GM18519 (cell line): ENCODE measurements at regions not wholly inside any gene's neighbourhood (a gene's known extent, or its start where the extent isn't known, plus 50 kb on each side); places are given as distances from the start of the nearest gene placed in this dataset.
"Not testable (repeated sequence)": the region's sequence is repeated elsewhere in the genome, so short reads cannot be mapped to it uniquely, and the experiment has no call there.

Experiments
- ATAC-seq: cut with Tn5 transposase; IDR thresholded peaks from one replicate; pipeline ENCODE4 v1.9.1; 2021; ENCODE audit warnings: mild to moderate bottlenecking, moderate library complexity; ENCODE audit not compliant: unreplicated experiment, low FRiP score

DNA sequence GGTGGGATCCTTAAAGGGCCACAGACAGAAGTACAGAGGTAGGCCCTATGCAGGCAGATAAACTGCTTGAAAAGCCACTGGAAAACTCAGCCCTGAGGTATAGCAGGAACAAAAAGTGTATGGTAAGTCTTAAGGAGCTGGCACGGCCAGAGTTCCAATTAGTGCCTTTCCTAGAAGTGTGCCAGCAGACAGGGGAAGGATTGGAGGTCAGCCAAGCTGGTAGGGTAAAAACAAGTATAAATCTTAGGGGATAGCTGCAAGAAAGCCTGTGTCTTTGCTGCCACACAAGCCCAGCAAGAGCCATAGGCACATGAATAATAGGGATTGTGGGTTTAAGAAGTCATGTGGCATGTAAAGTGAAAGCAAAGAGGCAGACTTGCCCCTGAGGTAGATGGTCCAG is 582.5 kb downstream of the PLOD2 start:
- ATAC-seq, result no peak

GRCh38 chr3:145581694-145582093 is 579.3 kb downstream of the PLOD2 start:
- ATAC-seq, result no peak

GRCh38 chr3:145604851-145605250 is 556.1 kb downstream of the PLOD2 start:
- ATAC-seq, result no peak

- ATAC-seq, result no peak
Measured at GRCh38 chr3:145620002-145620401, 541.0 kb downstream of the PLOD2 start.

GRCh38 chr3:145620486-145620885 is 540.5 kb downstream of the PLOD2 start:
- no peak for ATAC-seq

DNA sequence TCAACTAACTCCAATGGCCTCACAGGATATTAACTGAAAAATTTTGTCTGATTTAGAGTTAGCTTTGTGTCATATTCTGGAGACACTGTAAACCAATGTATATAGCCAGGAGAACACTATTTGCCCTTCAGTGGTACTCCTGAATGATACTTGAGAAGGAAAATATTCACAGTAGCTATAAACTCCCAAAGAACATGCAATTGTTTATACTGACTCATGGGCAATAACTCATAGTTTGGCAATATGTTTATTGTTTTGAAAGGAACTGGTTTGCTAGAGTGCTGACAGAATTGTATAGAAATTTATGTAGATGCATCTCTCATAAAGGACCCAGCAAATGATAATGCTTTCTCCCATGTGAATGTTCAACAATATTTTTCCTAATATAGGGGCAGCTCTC is 537.6 kb downstream of the PLOD2 start:
- no peak for ATAC-seq

DNA sequence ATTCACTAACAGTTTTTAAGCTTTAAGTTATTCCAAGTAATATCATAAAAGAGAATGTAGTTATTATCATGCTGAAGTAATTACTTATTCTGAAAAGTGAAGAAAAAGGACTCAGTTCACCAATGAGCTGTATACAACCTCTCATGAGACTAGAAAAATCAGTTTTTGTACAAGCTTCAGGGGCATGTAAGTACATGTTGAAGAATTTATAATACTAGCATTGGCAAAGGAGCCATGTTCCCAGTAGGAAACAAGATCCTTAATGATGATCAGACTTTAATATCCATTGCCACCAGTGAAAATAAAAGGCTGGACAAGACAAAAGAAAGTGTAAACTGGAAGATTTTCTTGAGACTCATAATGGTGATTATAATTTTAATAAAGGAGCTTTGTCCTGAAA is 532.8 kb downstream of the PLOD2 start:
- no peak for ATAC-seq

- ATAC-seq, result no peak
Measured at GRCh38 chr3:145637105-145637504, 523.9 kb downstream of the PLOD2 start.

- no peak for ATAC-seq
Measured at GRCh38 chr3:145639003-145639606, 521.9 kb downstream of the PLOD2 start.

- no peak for ATAC-seq
Measured at GRCh38 chr3:145639875-145640274, 521.1 kb downstream of the PLOD2 start.

- no peak for ATAC-seq
Measured at GRCh38 chr3:145648396-145648795, 512.6 kb downstream of the PLOD2 start.

DNA sequence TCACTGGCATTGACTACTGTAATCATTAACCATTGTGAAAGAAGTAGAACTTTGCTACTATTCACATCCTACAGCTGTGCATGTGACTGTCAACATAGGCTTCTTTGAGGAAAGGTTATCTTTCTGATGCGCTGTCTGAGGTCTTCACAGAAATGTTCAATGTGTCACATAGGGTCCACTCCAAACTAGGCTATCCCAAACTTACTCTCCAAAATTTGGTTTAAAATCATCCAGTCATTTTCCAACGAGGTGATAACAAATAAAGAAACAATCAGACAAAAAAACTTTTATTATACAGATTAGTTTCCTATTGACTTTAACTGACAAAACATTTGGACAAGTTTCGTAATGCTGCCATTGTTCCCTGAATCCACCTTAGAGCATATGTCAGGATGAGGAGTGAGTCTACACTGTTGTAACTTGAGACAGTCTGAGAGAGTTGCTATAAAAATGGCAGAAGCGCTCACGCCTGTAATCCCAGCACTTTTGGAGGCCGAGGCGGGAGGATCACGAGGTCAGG is 511.6 kb downstream of the PLOD2 start:
- ATAC-seq, result no peak

DNA sequence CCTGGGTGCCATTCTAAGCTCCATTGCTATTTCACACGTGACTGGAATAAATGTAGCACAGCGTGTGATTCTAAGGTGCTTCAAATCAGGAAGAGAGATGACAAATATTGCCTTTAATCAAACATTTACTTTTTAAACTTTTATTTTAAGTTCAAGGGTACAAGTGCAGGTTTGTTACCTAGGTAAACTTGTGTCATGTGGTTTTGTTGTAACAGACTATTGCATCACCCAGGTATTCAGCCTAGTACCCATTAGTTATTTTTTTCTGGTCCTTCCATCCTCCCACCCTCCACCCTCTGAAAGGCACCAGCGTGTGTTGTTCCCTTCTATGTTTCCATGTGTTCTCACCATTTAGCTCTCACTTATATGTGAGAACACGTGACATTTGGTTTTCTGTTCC is 510.8 kb downstream of the PLOD2 start:
- no peak for ATAC-seq

DNA sequence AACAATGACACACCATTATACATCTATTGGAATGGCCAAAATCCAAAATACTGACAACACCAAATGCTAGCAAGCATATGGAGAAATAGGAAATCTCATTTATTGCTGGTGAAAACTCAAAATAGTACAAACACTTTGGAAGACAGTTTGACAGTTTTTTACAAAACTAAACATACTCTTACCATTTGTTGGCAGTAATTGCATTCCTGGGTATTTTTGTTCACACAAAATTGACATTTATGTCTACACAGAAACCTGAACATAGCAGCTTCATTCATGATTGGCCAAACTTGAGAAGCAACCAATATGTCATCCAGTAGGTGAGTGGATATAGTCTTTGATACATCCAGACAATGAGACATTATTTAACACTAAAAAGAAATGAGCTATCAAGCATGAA is 489.9 kb downstream of the PLOD2 start:
- ATAC-seq, result no peak

DNA sequence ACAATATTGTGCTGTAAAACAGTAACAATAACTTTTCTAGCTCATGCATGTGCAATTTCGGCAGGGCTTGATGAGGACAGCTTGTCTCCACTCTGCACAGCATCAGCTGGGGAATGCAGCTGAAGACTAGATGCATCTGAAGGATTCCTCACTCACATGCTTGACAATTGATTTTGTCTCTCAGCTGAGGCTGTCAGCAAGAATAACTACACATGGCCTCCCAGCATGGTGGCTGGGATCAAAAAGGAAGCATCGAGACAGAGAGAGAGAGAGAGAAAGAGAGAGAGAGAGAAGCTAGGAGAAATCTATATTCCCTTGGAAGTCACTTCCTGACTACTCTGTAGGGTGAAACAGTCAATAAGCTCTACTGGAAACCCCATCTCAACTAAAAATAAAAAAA is 487.1 kb downstream of the PLOD2 start:
- ATAC-seq, result no peak

DNA sequence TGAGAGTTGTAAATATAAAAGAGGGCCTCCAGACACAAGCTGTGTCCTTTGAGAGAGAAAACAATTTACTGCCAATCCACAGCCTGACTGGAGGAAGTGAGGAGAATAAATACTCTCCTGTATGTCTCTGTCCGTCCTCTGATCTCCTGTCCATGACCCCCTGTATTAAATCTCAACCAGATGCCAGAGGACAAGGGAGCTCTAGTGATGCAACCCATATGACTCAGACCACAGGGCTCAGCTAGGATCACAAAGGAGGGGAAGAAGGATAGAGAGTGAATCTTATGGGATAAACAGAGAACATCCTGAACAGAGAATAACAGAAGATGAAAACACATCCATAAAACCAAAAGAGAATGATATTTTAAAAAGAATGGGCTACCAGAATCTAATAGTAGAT is 482.6 kb downstream of the PLOD2 start:
- no peak for ATAC-seq

DNA sequence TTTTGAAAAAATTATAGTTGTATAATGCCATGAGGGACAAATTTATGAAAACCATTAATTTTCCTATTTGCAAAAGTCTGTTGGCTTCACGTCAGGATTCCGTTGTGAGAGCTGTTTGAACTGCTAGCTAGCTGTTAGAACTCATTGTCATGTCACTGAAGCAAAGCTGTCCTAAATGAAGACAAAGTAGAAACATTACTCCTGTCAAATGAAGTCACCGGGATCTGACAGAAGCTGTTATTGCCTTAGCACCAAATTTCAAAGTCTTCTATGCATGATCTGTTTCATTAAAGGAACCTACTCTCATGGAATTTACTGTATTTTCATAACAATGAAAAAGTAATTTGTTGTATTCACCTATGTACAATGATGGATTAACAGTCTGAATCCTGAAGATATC is 479.8 kb downstream of the PLOD2 start:
- ATAC-seq, result no peak

DNA sequence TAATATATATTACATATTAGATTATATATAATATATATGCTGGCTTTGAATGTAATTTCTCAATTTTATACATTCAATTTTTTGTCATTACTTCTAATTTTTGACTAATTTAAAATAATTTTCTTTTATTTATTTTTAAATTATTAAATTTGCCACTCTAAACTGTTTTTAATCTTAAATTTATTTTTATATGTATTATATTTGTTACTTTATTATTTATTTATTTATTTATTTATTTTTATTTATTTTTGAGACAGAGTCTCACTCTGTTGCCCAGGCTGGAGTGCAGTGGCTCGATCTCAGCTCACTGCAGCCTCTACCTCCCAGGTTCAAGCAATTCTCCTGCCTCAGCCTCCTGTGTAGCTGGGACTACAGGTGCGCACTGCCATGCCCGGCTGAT is 473.0 kb downstream of the PLOD2 start:
- not testable (repeated sequence) for ATAC-seq

- ATAC-seq, result no peak
Measured at GRCh38 chr3:145692751-145693150, 468.2 kb downstream of the PLOD2 start.

DNA sequence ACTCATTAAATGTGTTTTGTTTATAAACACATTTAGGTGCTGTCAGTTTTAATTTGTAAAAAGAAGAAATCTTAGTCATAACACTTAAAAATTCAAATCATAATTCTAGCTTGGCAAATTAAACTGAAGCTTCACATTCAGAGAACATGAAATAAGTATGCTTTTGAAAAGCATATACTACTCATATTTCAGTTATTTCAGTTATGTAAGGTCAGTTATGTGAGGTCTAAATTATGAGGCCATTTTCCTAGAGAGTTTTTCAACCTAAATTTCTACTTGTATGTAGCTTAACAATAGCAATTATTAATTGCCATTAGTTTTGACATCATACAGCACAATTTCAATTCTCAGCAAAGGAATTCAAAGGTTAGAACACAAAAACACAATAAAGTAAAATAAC is 465.0 kb downstream of the PLOD2 start:
- ATAC-seq, result no peak

GRCh38 chr3:145698250-145698649 is 462.7 kb downstream of the PLOD2 start:
- no peak for ATAC-seq

DNA sequence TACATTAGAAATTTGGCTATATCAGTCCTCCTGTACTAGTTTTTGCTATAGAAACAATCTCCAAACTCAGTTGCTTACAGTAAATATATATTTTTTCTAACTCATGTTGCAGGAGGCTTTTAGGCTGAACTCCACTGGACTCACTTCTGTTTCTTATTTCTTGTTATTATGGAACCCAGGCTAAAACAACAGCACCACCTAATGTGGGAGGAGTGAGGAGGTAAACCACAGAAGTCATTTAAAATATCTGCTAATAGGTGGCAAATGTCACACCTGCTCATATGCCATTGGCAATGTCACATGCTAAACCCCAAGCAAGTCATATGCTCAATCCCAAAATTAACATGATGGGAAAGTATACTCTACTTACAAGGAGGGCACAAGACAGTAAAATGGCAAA is 462.2 kb downstream of the PLOD2 start:
- no peak for ATAC-seq

DNA sequence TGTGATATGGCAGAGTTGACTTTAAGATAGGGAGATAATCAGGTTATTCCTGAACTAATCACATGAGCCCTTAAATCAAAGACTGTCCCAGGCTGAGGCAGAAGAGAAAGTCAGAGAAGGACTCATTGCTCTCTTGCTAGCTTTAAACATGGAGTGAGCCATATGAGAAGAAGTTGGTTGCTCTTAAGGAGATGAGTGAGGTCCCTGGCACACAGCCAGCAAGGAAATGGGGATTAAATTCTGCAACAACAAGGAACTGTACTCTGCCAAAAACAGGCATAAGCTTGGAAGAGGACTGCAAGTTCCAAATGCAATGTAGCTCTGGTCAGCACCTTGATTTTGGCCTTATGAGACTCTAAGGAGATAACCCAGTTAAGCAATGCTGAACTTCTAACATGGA is 457.0 kb downstream of the PLOD2 start:
- no peak for ATAC-seq
